Endothelial cell of umbilical vein (primary cell): ENCODE measurements at regions not wholly inside any gene's neighbourhood (a gene's known extent, or its start where the extent isn't known, plus 50 kb on each side); places are given as distances from the start of the nearest gene placed in this dataset.

ENCODE experiments used
- BruUV-seq: library from RNA; stranded (reverse); fragments of 400-500 nt; replicated peaks from 2 replicates; lab custom pipeline; 2021; lab: Mats Ljungman, UMichigan
- CTCF ChIA-PET: fragments of 300-600, 350-600 bp; sonication (Branson Sonifier 250); formaldehyde crosslinking; loops from one replicate; lab custom pipeline; 2021; ENCODE audit warnings: antibody characterized with exemption, inconsistent platforms; lab: Charles Lee
- POLR2A ChIA-PET: fragments of 300-600, 350-600 bp; sonication (Branson Sonifier 250); formaldehyde crosslinking; loops from one replicate; lab custom pipeline; 2021; ENCODE audit warnings: antibody characterized with exemption, inconsistent platforms; lab: Charles Lee
- DNase-seq: peaks from one replicate; pipeline ENCODE4 v3.0.0-alpha.2; 2011; ENCODE audit warnings: low read depth, low spot score
- FAIRE-seq: peaks from 2 replicates; lab custom pipeline; 2011; peaks lifted over from hg19 to GRCh38; lab: Jason Lieb, UNC
- H2AFZ ChIP-seq: 2 replicates; pipeline ENCODE4 v1.6.0; 2012; ENCODE audit warnings: low read depth, low read length, control low read depth, inconsistent platforms
- H3K27ac ChIP-seq: 2 replicates; pipeline ENCODE4 v1.5.1; 2011; ENCODE audit warnings: low read depth, mild to moderate bottlenecking, control low read depth, low read length, moderate library complexity; ENCODE audit not compliant: insufficient read depth
- H3K27me3 ChIP-seq, 2 experiments: 2 replicates each; pipeline versions ENCODE4 v1.6.0 to v1.6.1; 2011; ENCODE audit warnings: low read length in 2 of 2, mixed read lengths in 1 of 2; ENCODE audit not compliant: control insufficient read depth in 2 of 2, insufficient read depth in 2 of 2
- H3K36me3 ChIP-seq, 2 experiments: 2 replicates in 1 of 2; 3 replicates in 1 of 2; pipeline ENCODE4 v1.5.1; 2011; ENCODE audit warnings: low read length in 2 of 2, mild to moderate bottlenecking in 1 of 2, moderate library complexity in 1 of 2; ENCODE audit not compliant: control insufficient read depth in 2 of 2, insufficient read depth in 2 of 2; ENCODE audit errors: extremely low read depth in 1 of 2
- H3K4me1 ChIP-seq: 3 replicates; pipeline ENCODE4 v1.5.1; 2011; ENCODE audit warnings: mild to moderate bottlenecking, low read length; ENCODE audit not compliant: control insufficient read depth, insufficient read depth; ENCODE audit errors: extremely low read depth
- H3K4me2 ChIP-seq: 2 replicates; pipeline ENCODE4 v1.6.1; 2011; ENCODE audit warnings: low read length, control low read depth, mixed read lengths; ENCODE audit not compliant: insufficient read depth
- H3K4me3 ChIP-seq, 3 experiments: fragments of 200-600 bp in 1 of 3; sonication (generic), shearing (Covaris generic) in 1 of 3; replicated peaks in 1 of 3; 2 replicates each; pipeline ENCODE4 v1.5.1; 2011 to 2016; ENCODE audit warnings: control low read depth in 3 of 3, low read length in 3 of 3, mild to moderate bottlenecking in 2 of 3, inconsistent platforms in 1 of 3, low read depth in 1 of 3, moderate library complexity in 1 of 3; ENCODE audit not compliant: insufficient read depth in 1 of 3
- H3K79me2 ChIP-seq: 2 replicates; pipeline ENCODE4 v1.6.0; 2012; ENCODE audit warnings: low read length, inconsistent platforms; ENCODE audit not compliant: control insufficient read depth, insufficient read depth
- H3K9ac ChIP-seq: replicated peaks from 2 replicates; pipeline ENCODE3; 2011; ENCODE audit warnings: low read length, control low read depth; ENCODE audit not compliant: insufficient read depth; ENCODE audit errors: extremely low read depth
- H3K9me1 ChIP-seq: replicated peaks from 3 replicates; pipeline ENCODE4 v1.6.0; 2011; ENCODE audit warnings: mild to moderate bottlenecking, low read length; ENCODE audit not compliant: control insufficient read depth, insufficient read depth; ENCODE audit errors: extremely low read depth
- H3K9me3 ChIP-seq: replicated peaks from 2 replicates; pipeline ENCODE4 v1.5.1; 2012; ENCODE audit warnings: low read length, inconsistent platforms; ENCODE audit not compliant: control insufficient read depth, insufficient read depth
- H4K20me1 ChIP-seq: replicated peaks from 2 replicates; pipeline ENCODE3; 2011; ENCODE audit warnings: mild to moderate bottlenecking, low read length; ENCODE audit not compliant: control insufficient read depth, insufficient read depth; ENCODE audit errors: extremely low read depth
- CTCF ChIP-seq, 2 donors: IDR thresholded peaks; 1 replicate in 1 of 2; 2 replicates in 1 of 2; pipeline ENCODE4 v1.5.1; 2011; ENCODE audit warnings: low read length in 2 of 2, mild to moderate bottlenecking in 2 of 2, moderate library complexity in 2 of 2, control low read depth in 1 of 2, inconsistent platforms in 1 of 2, low read depth in 1 of 2; ENCODE audit not compliant: insufficient read depth in 1 of 2; ENCODE audit errors: extremely low read depth in 1 of 2
- EZH2 ChIP-seq: IDR thresholded peaks from 2 replicates; pipeline ENCODE4 v1.6.1; 2012; ENCODE audit warnings: borderline replicate concordance, low read depth, mild to moderate bottlenecking, moderate library complexity, low read length, inconsistent platforms; ENCODE audit not compliant: severe bottlenecking
- FOS ChIP-seq: IDR thresholded peaks from 2 replicates; pipeline ENCODE4 v1.6.1; 2011; ENCODE audit warnings: mild to moderate bottlenecking, low read length, moderate library complexity, borderline replicate concordance; ENCODE audit not compliant: insufficient read depth
- GATA2 ChIP-seq: IDR thresholded peaks from 2 replicates; pipeline ENCODE4 v1.7.0; 2011; ENCODE audit warnings: low read depth, mild to moderate bottlenecking, moderate library complexity, mixed read lengths, low read length; ENCODE audit not compliant: insufficient read length, insufficient read depth
- JUN ChIP-seq: IDR thresholded peaks from 2 replicates; pipeline ENCODE4 v1.6.1; 2011; ENCODE audit warnings: borderline replicate concordance, low read depth; ENCODE audit not compliant: insufficient read length, insufficient read depth
- MAX ChIP-seq: IDR thresholded peaks from 2 replicates; pipeline ENCODE4 v1.6.1; 2011; ENCODE audit not compliant: insufficient read depth, insufficient read length
- MYC ChIP-seq: IDR thresholded peaks from one replicate; pipeline ENCODE4 v1.6.1; 2011; ENCODE audit warnings: mild to moderate bottlenecking, low read depth, low read length
- POLR2A ChIP-seq: IDR thresholded peaks from 2 replicates; pipeline ENCODE4 v1.6.1; 2012; ENCODE audit warnings: low read depth, mild to moderate bottlenecking, control low read depth, low read length
- POLR2AphosphoS5 ChIP-seq: IDR thresholded peaks from 2 replicates; pipeline ENCODE4 v1.6.1; 2012; ENCODE audit warnings: low read depth, mild to moderate bottlenecking, control low read depth, low read length, moderate library complexity; ENCODE audit not compliant: insufficient read depth
- dilution Hi-C: fragments of 300-500 bp; cut with MboI; formaldehyde crosslinking; loops from one replicate; pipeline ENCODE4 v1.15.0; 2019; ENCODE audit warnings: low sequenced_read_pairs; ENCODE audit not compliant: extremely low pct_ligation_motif_present
- intact Hi-C: fragments of 100-400 bp; cut with micrococcal nuclease; formaldehyde crosslinking; loops from one replicate; pipeline ENCODE4 v1.10.0; 2022

- intact Hi-C loops, result no loop called here
- ChIA-PET CTCF (interaction anchor here (2.3 kb wide), 1 partner anchor 14 kb away, joined by 17 read pairs; no protein-coding TSS in a partner anchor), POLR2A (no interaction called here)
- Histone ChIP-seq H2AFZ (no peak overlapping the region), H3K27me3 (no peaks in the 10 kb centered on the region), H4K20me1 (no peaks in the 10 kb centered on the region), H3K27ac (no peak overlapping the region), H3K9me1 (no peaks in the 10 kb centered on the region), H3K79me2 (no peaks in the 10 kb centered on the region), H3K4me1 (peaks cover 31% of the 10 kb centered on the region), H3K4me3 (no peak overlapping the region), H3K4me2 (peak overlapping the region; percentile 35), H3K9me3 (no peaks in the 10 kb centered on the region), H3K9ac (no peak overlapping the region), H3K36me3 (no peaks in the 10 kb centered on the region)
- FAIRE-seq, result peak; percentile 94
- BruUV-seq, result no TSS peak
- TF ChIP-seq MYC, result no peak
- no peak for TF ChIP-seq FOS
- no peak for TF ChIP-seq GATA2
- no peak for TF ChIP-seq POLR2A
- TF ChIP-seq EZH2, result no peak
- TF ChIP-seq POLR2AphosphoS5, result no peak
- no peak for TF ChIP-seq MAX
- TF ChIP-seq JUN, result no peak
- no peak for TF ChIP-seq CTCF (IDR thresholded peaks at IDR 0.05; ENCODE audit: extremely low read depth in 1 of 2, insufficient read depth in 1 of 2, low read depth in 1 of 2, low read length in 2 of 2)
- dilution Hi-C loops, result no loop called here
- peak; percentile 43 for DNase-seq
Observed at GRCh38 chr1:55322842-55323241, 107.7 kb upstream of the USP24 start.
